ENCODE measurements at regions not wholly inside any gene's neighbourhood (a gene's known extent, or its start where the extent isn't known, plus 50 kb on each side); places are given as distances from the start of the nearest gene placed in this dataset.

DNA sequence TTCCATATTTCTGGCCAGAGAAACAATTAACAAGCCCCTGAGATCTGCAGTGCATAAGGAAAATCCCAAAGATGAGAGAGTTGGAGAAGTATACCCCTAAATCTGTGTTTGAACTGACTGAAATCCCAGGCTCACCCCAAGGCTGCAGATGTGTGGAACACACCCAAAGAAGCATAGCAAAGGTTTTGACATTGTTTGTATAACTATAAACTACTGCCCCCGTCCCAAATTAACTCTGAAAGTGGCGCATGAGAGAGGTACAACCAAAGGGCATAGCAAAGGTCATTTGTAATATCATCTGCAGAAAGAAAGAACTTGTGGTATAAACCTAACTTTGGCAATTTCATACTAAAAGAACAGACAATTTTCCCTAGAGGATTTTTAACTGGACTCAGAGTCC, 157.9 kb downstream of the DCAF12L1 start:
- TF ChIP-seq, protein P1, sequence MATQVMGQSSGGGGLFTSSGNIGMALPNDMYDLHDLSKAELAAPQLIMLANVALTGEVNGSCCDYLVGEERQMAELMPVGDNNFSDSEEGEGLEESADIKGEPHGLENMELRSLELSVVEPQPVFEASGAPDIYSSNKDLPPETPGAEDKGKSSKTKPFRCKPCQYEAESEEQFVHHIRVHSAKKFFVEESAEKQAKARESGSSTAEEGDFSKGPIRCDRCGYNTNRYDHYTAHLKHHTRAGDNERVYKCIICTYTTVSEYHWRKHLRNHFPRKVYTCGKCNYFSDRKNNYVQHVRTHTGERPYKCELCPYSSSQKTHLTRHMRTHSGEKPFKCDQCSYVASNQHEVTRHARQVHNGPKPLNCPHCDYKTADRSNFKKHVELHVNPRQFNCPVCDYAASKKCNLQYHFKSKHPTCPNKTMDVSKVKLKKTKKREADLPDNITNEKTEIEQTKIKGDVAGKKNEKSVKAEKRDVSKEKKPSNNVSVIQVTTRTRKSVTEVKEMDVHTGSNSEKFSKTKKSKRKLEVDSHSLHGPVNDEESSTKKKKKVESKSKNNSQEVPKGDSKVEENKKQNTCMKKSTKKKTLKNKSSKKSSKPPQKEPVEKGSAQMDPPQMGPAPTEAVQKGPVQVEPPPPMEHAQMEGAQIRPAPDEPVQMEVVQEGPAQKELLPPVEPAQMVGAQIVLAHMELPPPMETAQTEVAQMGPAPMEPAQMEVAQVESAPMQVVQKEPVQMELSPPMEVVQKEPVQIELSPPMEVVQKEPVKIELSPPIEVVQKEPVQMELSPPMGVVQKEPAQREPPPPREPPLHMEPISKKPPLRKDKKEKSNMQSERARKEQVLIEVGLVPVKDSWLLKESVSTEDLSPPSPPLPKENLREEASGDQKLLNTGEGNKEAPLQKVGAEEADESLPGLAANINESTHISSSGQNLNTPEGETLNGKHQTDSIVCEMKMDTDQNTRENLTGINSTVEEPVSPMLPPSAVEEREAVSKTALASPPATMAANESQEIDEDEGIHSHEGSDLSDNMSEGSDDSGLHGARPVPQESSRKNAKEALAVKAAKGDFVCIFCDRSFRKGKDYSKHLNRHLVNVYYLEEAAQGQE (IDR thresholded peaks at IDR 0.05; ENCODE audit: borderline replicate concordance): no peak
- no peak for TF ChIP-seq POLR2AphosphoS5 (IDR thresholded peaks at IDR 0.05)

Data from neural cell (in vitro differentiated cells).